GM18498 (cell line): ENCODE measurements at regions not wholly inside any gene's neighbourhood (a gene's known extent, or its start where the extent isn't known, plus 50 kb on each side); places are given as distances from the start of the nearest gene placed in this dataset.

Experiments used
- ATAC-seq: cut with Tn5 transposase; IDR thresholded peaks from one replicate; pipeline ENCODE4 v1.9.1; 2021; ENCODE audit warnings: mild to moderate bottlenecking, moderate library complexity; ENCODE audit not compliant: unreplicated experiment

- no peak for ATAC-seq
These were observed 580.5 kb upstream of the NXPH2 start for GRCh38 chr2:139360654-139361053.

GRCh38 chr2:139359818-139360217 lies 579.6 kb upstream of the NXPH2 start:
- ATAC-seq, result no peak

GRCh38 chr2:139357972-139358371 lies 577.8 kb upstream of the NXPH2 start:
- ATAC-seq, result no peak

- no peak for ATAC-seq
These were observed 574.3 kb upstream of the NXPH2 start for GRCh38 chr2:139354518-139354917.

GRCh38 chr2:139353874-139354273 lies 573.7 kb upstream of the NXPH2 start:
- ATAC-seq, result no peak

GRCh38 chr2:139317259-139317658 lies 537.1 kb upstream of the NXPH2 start:
- ATAC-seq, result no peak

GRCh38 chr2:139314059-139314458 lies 533.9 kb upstream of the NXPH2 start:
- ATAC-seq, result no peak

GRCh38 chr2:139296672-139297209 lies 516.6 kb upstream of the NXPH2 start:
- no peak for ATAC-seq

- ATAC-seq, result no peak
These were observed 513.9 kb upstream of the NXPH2 start for GRCh38 chr2:139293992-139294548.

- ATAC-seq, result no peak
These were observed 500.9 kb upstream of the NXPH2 start for GRCh38 chr2:139281124-139281523.

- ATAC-seq, result no peak
These were observed 491.7 kb upstream of the NXPH2 start for GRCh38 chr2:139271879-139272278.

- no peak for ATAC-seq
These were observed 491.0 kb upstream of the NXPH2 start for GRCh38 chr2:139271149-139271548.

- ATAC-seq, result no peak
These were observed 479.9 kb upstream of the NXPH2 start for GRCh38 chr2:139260052-139260430.

- no peak for ATAC-seq
These were observed 479.3 kb upstream of the NXPH2 start for GRCh38 chr2:139259422-139260051.

- ATAC-seq, result no peak
These were observed 461.1 kb upstream of the NXPH2 start for GRCh38 chr2:139241286-139241685.

GRCh38 chr2:139237023-139237422 lies 456.8 kb upstream of the NXPH2 start:
- no peak for ATAC-seq

GRCh38 chr2:139230881-139231280 lies 450.7 kb upstream of the NXPH2 start:
- no peak for ATAC-seq

- ATAC-seq, result no peak
These were observed 448.1 kb upstream of the NXPH2 start for GRCh38 chr2:139228276-139228675.

- no peak for ATAC-seq
These were observed 445.8 kb upstream of the NXPH2 start for GRCh38 chr2:139225961-139226360.

- no peak for ATAC-seq
These were observed 438.0 kb upstream of the NXPH2 start for GRCh38 chr2:139218181-139218580.

- no peak for ATAC-seq
These were observed 437.5 kb upstream of the NXPH2 start for GRCh38 chr2:139217641-139218040.

- ATAC-seq, result no peak
These were observed 436.2 kb upstream of the NXPH2 start for GRCh38 chr2:139216435-139216834.

GRCh38 chr2:139214801-139215200 lies 434.6 kb upstream of the NXPH2 start:
- no peak for ATAC-seq
